ENCODE measurements at regions not wholly inside any gene's neighbourhood (a gene's known extent, or its start where the extent isn't known, plus 50 kb on each side); places are given as distances from the start of the nearest gene placed in this dataset.

GRCh38 chr18:57286949-57287348 is 65.4 kb upstream of the ST8SIA3 start:
- no peaks in the 10 kb centered on the region for H3K4me1 ChIP-seq (replicated peaks in 1 of 2; ENCODE audit: control insufficient read depth in 2 of 2, insufficient read depth in 2 of 2, low read length in 2 of 2)
- H3K27ac ChIP-seq (ENCODE audit: extremely low read depth, low read depth, low read length) = no peak overlapping the region
- H2AFZ ChIP-seq (ENCODE audit: low read depth, low read length) = no peak overlapping the region
- in situ Hi-C loops (cut with MboI) (no loop called here), intact Hi-C loops (cut with micrococcal nuclease) (no loop called here)
- no peak for DNase-seq (ENCODE audit: extremely low read depth in 1 of 4, low spot score in 3 of 4)
- TF ChIP-seq, protein P1, sequence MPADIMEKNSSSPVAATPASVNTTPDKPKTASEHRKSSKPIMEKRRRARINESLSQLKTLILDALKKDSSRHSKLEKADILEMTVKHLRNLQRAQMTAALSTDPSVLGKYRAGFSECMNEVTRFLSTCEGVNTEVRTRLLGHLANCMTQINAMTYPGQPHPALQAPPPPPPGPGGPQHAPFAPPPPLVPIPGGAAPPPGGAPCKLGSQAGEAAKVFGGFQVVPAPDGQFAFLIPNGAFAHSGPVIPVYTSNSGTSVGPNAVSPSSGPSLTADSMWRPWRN (IDR thresholded peaks at IDR 0.05; ENCODE audit: low read depth) = no peak
- TF ChIP-seq ZBTB26 (CRISPR knock-in tag; IDR thresholded peaks at IDR 0.05) (no peak), KLF16 (IDR thresholded peaks at IDR 0.05) (no peak), RAD51 (IDR thresholded peaks at IDR 0.05; ENCODE audit: borderline replicate concordance, low read depth) (no peak), KDM2B (CRISPR knock-in tag; IDR thresholded peaks at IDR 0.05) (no peak)
- H3K9me1 ChIP-seq (ENCODE audit: control insufficient read depth, insufficient read depth, low read length) = no peaks in the 10 kb centered on the region
- H3K36me3 ChIP-seq (ENCODE audit: control insufficient read depth, insufficient read depth, low read length) = no peaks in the 10 kb centered on the region
- no peak for ATAC-seq
- no peak overlapping the region for H3K4me3 ChIP-seq
- no peak for FAIRE-seq
- POLR2A ChIA-PET = interaction anchor here (0.8 kb wide), 1 partner anchor 13 kb away, joined by 3 read pairs; no protein-coding TSS in a partner anchor
- no peaks in the 10 kb centered on the region for H3K27me3 ChIP-seq (ENCODE audit: control insufficient read depth in 2 of 2, insufficient read depth in 2 of 2, low read length in 2 of 2)
- H3K79me2 ChIP-seq (ENCODE audit: control insufficient read depth, insufficient read depth, low read length) = no peaks in the 10 kb centered on the region
- no peaks in the 10 kb centered on the region for H3K9me3 ChIP-seq (replicated peaks; ENCODE audit: control insufficient read depth, insufficient read depth, low read depth, low read length)
- CTCF ChIA-PET (ENCODE audit: low intra/inter-chr PET ratio) = no interaction called here
- H3K9ac ChIP-seq (ENCODE audit: insufficient read depth in 1 of 2, low read depth in 2 of 2, low read length in 2 of 2) = no peak overlapping the region
- BruUV-seq (replicated peaks) = no TSS peak
- H4K20me1 ChIP-seq (replicated peaks; ENCODE audit: control insufficient read depth, insufficient read depth, low read length) = no peaks in the 10 kb centered on the region
- 0% methylated on average over 2 of the region's 2 CpGs for WGBS (ENCODE audit: insufficient coverage, low coverage, missing lambda C conversion rate)
- no peak overlapping the region for H3K4me2 ChIP-seq (ENCODE audit: insufficient read depth, low read length)

DNA sequence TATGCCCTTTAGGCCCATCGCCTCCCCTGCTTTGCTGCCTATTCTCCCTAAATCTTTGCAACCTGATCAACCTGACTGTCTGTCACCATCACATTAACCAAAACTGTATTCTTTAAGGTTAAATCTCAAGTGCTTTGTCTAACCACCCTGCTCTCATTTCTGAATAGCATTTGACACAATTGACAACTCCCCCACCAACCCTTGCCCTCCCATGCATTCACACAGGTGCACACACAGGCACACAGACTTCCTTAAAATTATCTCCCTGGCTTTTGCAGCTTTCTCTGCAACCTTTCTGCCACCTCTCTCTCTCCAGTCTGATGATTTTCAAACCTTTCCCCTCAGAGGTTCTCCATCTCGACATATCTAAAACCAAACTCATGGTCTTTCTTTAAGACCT is 64.6 kb upstream of the ST8SIA3 start:
- DNase-seq (ENCODE audit: extremely low read depth in 1 of 4, low spot score in 3 of 4) = no peak
- H3K9me1 ChIP-seq (ENCODE audit: control insufficient read depth, insufficient read depth, low read length) = no peaks in the 10 kb centered on the region
- H3K4me1 ChIP-seq (replicated peaks in 1 of 2; ENCODE audit: control insufficient read depth in 2 of 2, insufficient read depth in 2 of 2, low read length in 2 of 2) = no peaks in the 10 kb centered on the region
- ChIA-PET CTCF (ENCODE audit: low intra/inter-chr PET ratio) (no interaction called here), POLR2A (no interaction called here)
- no peaks in the 10 kb centered on the region for H3K27me3 ChIP-seq (ENCODE audit: control insufficient read depth in 2 of 2, insufficient read depth in 2 of 2, low read length in 2 of 2)
- no peak overlapping the region for H2AFZ ChIP-seq (ENCODE audit: low read depth, low read length)
- no peak for FAIRE-seq
- H3K79me2 ChIP-seq (ENCODE audit: control insufficient read depth, insufficient read depth, low read length) = no peaks in the 10 kb centered on the region
- intact Hi-C loops (cut with micrococcal nuclease) = no loop called here
- H3K27ac ChIP-seq (ENCODE audit: extremely low read depth, low read depth, low read length) = no peak overlapping the region
- H3K9ac ChIP-seq (ENCODE audit: insufficient read depth in 1 of 2, low read depth in 2 of 2, low read length in 2 of 2) = no peak overlapping the region
- no peaks in the 10 kb centered on the region for H3K36me3 ChIP-seq (ENCODE audit: control insufficient read depth, insufficient read depth, low read length)
- ATAC-seq = no peak
- H3K4me3 ChIP-seq = no peak overlapping the region
- TF ChIP-seq HDAC1 (IDR thresholded peaks at IDR 0.05) (no peak), CSDE1 (IDR thresholded peaks at IDR 0.05) (no peak), CEBPZ (IDR thresholded peaks at IDR 0.05; ENCODE audit: borderline replicate concordance, low read depth, low read length) (no peak), HNRNPL (IDR thresholded peaks at IDR 0.05; ENCODE audit: low read depth, low read length) (no peak)
- in situ Hi-C loops (cut with MboI) = no loop called here
- H3K4me2 ChIP-seq (ENCODE audit: insufficient read depth, low read length) = no peak overlapping the region
- 0% methylated on average over 2 of the region's 2 CpGs for WGBS (ENCODE audit: insufficient coverage, low coverage, missing lambda C conversion rate)
- H3K9me3 ChIP-seq (replicated peaks; ENCODE audit: control insufficient read depth, insufficient read depth, low read depth, low read length) = no peaks in the 10 kb centered on the region
- H4K20me1 ChIP-seq (replicated peaks; ENCODE audit: control insufficient read depth, insufficient read depth, low read length) = no peaks in the 10 kb centered on the region
- no TSS peak for BruUV-seq (replicated peaks)
